ENCODE measurements at regions not wholly inside any gene's neighbourhood (a gene's known extent, or its start where the extent isn't known, plus 50 kb on each side); places are given as distances from the start of the nearest gene placed in this dataset.

GRCh38 chr14:100409003-100409360 is 85.8 kb downstream of the SLC25A47 start:
- no peak overlapping the region for H3K4me3 ChIP-seq (ENCODE audit: low read depth, low read length)
- POLR2A ChIA-PET, result interaction anchor here (1.3 kb wide), 1 partner anchor 9 kb away, joined by 4 read pairs; no protein-coding TSS in a partner anchor
- CTCF ChIA-PET, result interaction anchor here (1.0 to 3.1 kb wide), 10 partner anchors 8 to 1220 kb away, joined by 3 to 41 read pairs (median 6); no protein-coding TSS in a partner anchor
- TF ChIP-seq CTCF (IDR thresholded peaks at IDR 0.05; ENCODE audit: insufficient read depth, low read length, missing control alignments), result no peak
- DNase-seq (ENCODE audit: low read depth, low spot score), result no peak

- POLR2A ChIA-PET, result interaction anchor here (0.7 kb wide), 1 partner anchor 815 kb away, joined by 3 read pairs; no protein-coding TSS in a partner anchor
- no peak for TF ChIP-seq CTCF (IDR thresholded peaks at IDR 0.05; ENCODE audit: insufficient read depth, low read length, missing control alignments)
- no peak overlapping the region for H3K4me3 ChIP-seq (ENCODE audit: low read depth, low read length)
- CTCF ChIA-PET, result interaction anchor here (0.9 to 3.1 kb wide), 11 partner anchors 8 to 1219 kb away, joined by 3 to 41 read pairs (median 5); no protein-coding TSS in a partner anchor
- DNase-seq (ENCODE audit: low read depth, low spot score), result no peak
These were observed 86.5 kb downstream of the SLC25A47 start for GRCh38 chr14:100409651-100410050.

- CTCF ChIA-PET, result interaction anchor here (0.6 to 3.1 kb wide), 12 partner anchors 11 to 1297 kb away, joined by 3 to 41 read pairs (median 5); no protein-coding TSS in a partner anchor
- POLR2A ChIA-PET, result interaction anchor here (0.7 kb wide), 1 partner anchor 815 kb away, joined by 3 read pairs; no protein-coding TSS in a partner anchor
- TF ChIP-seq CTCF (IDR thresholded peaks at IDR 0.05; ENCODE audit: insufficient read depth, low read length, missing control alignments), result no peak
- no peak overlapping the region for H3K4me3 ChIP-seq (ENCODE audit: low read depth, low read length)
- peak; percentile 76 for DNase-seq (ENCODE audit: low read depth, low spot score)
These were observed 87.0 kb downstream of the SLC25A47 start for GRCh38 chr14:100410056-100410565.

GRCh38 chr14:100413699-100414098 is 90.6 kb downstream of the SLC25A47 start:
- H3K4me3 ChIP-seq (ENCODE audit: low read depth, low read length), result no peak overlapping the region
- TF ChIP-seq CTCF (IDR thresholded peaks at IDR 0.05; ENCODE audit: insufficient read depth, low read length, missing control alignments), result no peak
- ChIA-PET POLR2A (no interaction called here), CTCF (interaction anchor here (10.1 kb wide), 1 partner anchor 27 kb away, joined by 130 read pairs; no protein-coding TSS in a partner anchor)
- no peak for DNase-seq (ENCODE audit: low read depth, low spot score)

GRCh38 chr14:100415226-100415625 is 92.1 kb downstream of the SLC25A47 start:
- POLR2A ChIA-PET, result no interaction called here
- H3K4me3 ChIP-seq (ENCODE audit: low read depth, low read length), result no peak overlapping the region
- CTCF ChIA-PET, result interaction anchor here (1.1 to 10.1 kb wide), 8 partner anchors 8 to 248 kb away, joined by 3 to 145 read pairs (median 28); no protein-coding TSS in a partner anchor
- no peak for DNase-seq (ENCODE audit: low read depth, low spot score)
- no peak for TF ChIP-seq CTCF (IDR thresholded peaks at IDR 0.05; ENCODE audit: insufficient read depth, low read length, missing control alignments)

GRCh38 chr14:100416081-100416680 is 93.0 kb downstream of the SLC25A47 start:
- ChIA-PET CTCF (interaction anchor here (0.8 to 10.1 kb wide), 19 partner anchors 9 to 1211 kb away, joined by 3 to 145 read pairs (median 7); no protein-coding TSS in a partner anchor), POLR2A (no interaction called here)
- H3K4me3 ChIP-seq (ENCODE audit: low read depth, low read length), result no peak overlapping the region
- TF ChIP-seq CTCF (IDR thresholded peaks at IDR 0.05; ENCODE audit: insufficient read depth, low read length, missing control alignments), result no peak
- no peak for DNase-seq (ENCODE audit: low read depth, low spot score)
